ENCODE measurements at regions not wholly inside any gene's neighbourhood (a gene's known extent, or its start where the extent isn't known, plus 50 kb on each side); places are given as distances from the start of the nearest gene placed in this dataset.
A peak's percentile ranks its signal among the peaks of the same experiment; 100 is the strongest.
"Not testable (repeated sequence)": the region's sequence is repeated elsewhere in the genome, so short reads cannot be mapped to it uniquely, and the experiment has no call there.

DNA sequence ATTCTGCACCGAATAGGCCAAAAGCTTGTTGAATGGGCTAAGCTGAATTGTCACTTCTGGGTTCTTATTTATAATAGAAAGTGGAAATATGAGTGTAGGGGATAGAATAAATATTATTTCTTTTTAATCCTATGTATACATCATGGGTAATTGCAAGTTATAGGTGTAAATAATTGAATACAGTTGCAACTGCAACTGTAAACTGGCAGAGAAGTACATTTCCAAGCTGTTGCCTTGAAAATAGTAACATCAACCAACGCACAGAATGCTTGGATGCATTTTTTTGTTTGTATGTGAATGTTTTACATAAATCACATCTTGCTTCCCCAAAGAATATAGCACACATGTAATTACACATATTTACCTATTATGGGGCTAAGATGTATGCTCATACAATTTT is 234.1 kb downstream of the NNT start:
- Histone ChIP-seq H2AK5ac (ENCODE audit: low read length) (no peak overlapping the region), H3K18ac (ENCODE audit: low read length) (no peak overlapping the region), H3K4me2 (ENCODE audit: low read length) (no peak overlapping the region), H4K8ac (ENCODE audit: low read depth, low read length) (no peak overlapping the region), H3K4me3 (ENCODE audit: low read length) (no peak overlapping the region), H3K9ac (ENCODE audit: low read length) (no peak overlapping the region), H2BK120ac (ENCODE audit: low read depth, low read length) (no peak overlapping the region), H3K27me3 (ENCODE audit: insufficient read depth, low read length, poor library complexity) (no peaks in the 10 kb centered on the region), H3K79me2 (ENCODE audit: control insufficient read depth, insufficient read depth, low read length) (no peaks in the 10 kb centered on the region), H3K27ac (ENCODE audit: low read depth, low read length) (no peak overlapping the region), H3K36me3 (ENCODE audit: control insufficient read depth, insufficient read depth, low read length) (no peaks in the 10 kb centered on the region), H3K4ac (ENCODE audit: low read depth, low read length) (no peak overlapping the region), H3K56ac (ENCODE audit: low read length) (no peak overlapping the region), H2BK15ac (replicated peaks; ENCODE audit: low read depth) (no peak overlapping the region), H3K79me1 (ENCODE audit: low read length) (no peaks in the 10 kb centered on the region), H3K4me1 (ENCODE audit: control insufficient read depth, low read depth, low read length) (no peaks in the 10 kb centered on the region), H2BK5ac (ENCODE audit: low read length) (no peak overlapping the region), H4K5ac (ENCODE audit: low read length) (no peak overlapping the region), H3K23ac (ENCODE audit: low read length) (no peak overlapping the region)
- no CpG with 5 or more reads among the region's 2 CpGs for WGBS (ENCODE audit: extremely low coverage, insufficient coverage, low lambda C conversion rate)
- no peak for DNase-seq

DNA sequence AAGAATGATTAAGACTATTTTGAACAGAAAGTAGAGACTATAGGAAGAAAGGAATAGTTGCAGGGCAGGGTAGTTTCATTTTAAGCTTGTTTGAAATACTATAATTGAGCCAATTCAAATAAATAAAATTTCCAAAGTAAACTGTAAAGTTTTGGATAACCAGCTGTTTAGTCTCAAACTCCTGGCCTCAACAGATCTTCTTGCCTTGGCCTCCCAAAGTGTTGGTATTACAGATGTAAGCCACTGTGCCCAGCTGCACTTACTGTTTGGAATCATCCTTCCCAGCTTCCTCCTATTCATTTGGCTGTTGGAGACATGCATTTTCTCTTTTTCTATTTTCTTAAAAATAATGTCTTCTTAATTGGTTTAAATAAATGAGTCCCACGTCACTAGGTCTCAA is 231.0 kb downstream of the NNT start:
- no peak overlapping the region for H3K4me3 ChIP-seq (ENCODE audit: low read length)
- H4K8ac ChIP-seq (ENCODE audit: low read depth, low read length): no peak overlapping the region
- H3K9ac ChIP-seq (ENCODE audit: low read length): no peak overlapping the region
- no peak overlapping the region for H3K18ac ChIP-seq (ENCODE audit: low read length)
- H3K56ac ChIP-seq (ENCODE audit: low read length): no peak overlapping the region
- no peaks in the 10 kb centered on the region for H3K27me3 ChIP-seq (ENCODE audit: insufficient read depth, low read length, poor library complexity)
- no peak overlapping the region for H2BK15ac ChIP-seq (replicated peaks; ENCODE audit: low read depth)
- H3K79me1 ChIP-seq (ENCODE audit: low read length): no peaks in the 10 kb centered on the region
- no peak overlapping the region for H2BK5ac ChIP-seq (ENCODE audit: low read length)
- H3K27ac ChIP-seq (ENCODE audit: low read depth, low read length): no peak overlapping the region
- H3K36me3 ChIP-seq (ENCODE audit: control insufficient read depth, insufficient read depth, low read length): no peaks in the 10 kb centered on the region
- no CpG with 5 or more reads among the region's 1 CpG for WGBS (ENCODE audit: extremely low coverage, insufficient coverage, low lambda C conversion rate)
- no peaks in the 10 kb centered on the region for H3K4me1 ChIP-seq (ENCODE audit: control insufficient read depth, low read depth, low read length)
- H3K4me2 ChIP-seq (ENCODE audit: low read length): no peak overlapping the region
- no peak for DNase-seq
- H2AK5ac ChIP-seq (ENCODE audit: low read length): no peak overlapping the region
- H3K79me2 ChIP-seq (ENCODE audit: control insufficient read depth, insufficient read depth, low read length): no peaks in the 10 kb centered on the region
- H4K5ac ChIP-seq (ENCODE audit: low read length): no peak overlapping the region
- no peak overlapping the region for H2BK120ac ChIP-seq (ENCODE audit: low read depth, low read length)
- no peak overlapping the region for H3K4ac ChIP-seq (ENCODE audit: low read depth, low read length)
- H3K23ac ChIP-seq (ENCODE audit: low read length): no peak overlapping the region

DNA sequence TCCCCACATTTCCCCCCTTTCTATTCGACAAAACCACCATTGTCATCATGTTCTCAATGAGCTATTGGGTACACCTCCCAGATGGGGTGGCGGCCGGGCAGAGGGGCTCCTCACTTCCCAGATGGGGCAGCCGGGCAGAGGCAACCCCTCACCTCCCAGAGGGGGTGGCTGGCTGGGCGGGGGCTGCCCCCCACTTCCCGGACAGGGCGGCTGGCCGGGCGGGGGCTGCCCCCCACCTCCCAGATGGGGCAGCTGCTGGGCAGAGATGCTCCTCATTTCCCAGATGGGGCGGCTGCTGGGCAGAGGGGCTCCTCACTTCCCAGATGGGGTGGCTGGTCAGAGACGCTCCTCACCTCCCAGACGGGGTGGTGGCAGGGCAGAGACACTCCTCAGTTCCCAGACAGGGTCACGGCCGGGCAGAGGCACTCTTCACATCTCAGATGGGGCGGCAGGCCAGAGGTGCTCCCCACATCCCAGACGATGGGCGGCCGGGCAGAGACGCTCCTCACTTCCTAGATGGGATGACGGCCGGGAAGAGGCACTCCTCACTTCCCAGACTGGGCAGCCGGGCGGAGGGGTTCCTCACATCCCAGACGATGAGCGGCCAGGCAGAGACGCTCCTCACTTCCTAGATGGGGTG is 221.5 kb downstream of the NNT start:
- DNase-seq; H3K79me1 ChIP-seq (ENCODE audit: low read length); H4K5ac ChIP-seq (ENCODE audit: low read length); H3K56ac ChIP-seq (ENCODE audit: low read length); H3K23ac ChIP-seq (ENCODE audit: low read length); H2AK5ac ChIP-seq (ENCODE audit: low read length); H3K79me2 ChIP-seq (ENCODE audit: control insufficient read depth, insufficient read depth, low read length); H3K4me1 ChIP-seq (ENCODE audit: control insufficient read depth, low read depth, low read length); H3K36me3 ChIP-seq (ENCODE audit: control insufficient read depth, insufficient read depth, low read length); H3K4ac ChIP-seq (ENCODE audit: low read depth, low read length); H3K27ac ChIP-seq (ENCODE audit: low read depth, low read length); H2BK120ac ChIP-seq (ENCODE audit: low read depth, low read length); H3K27me3 ChIP-seq (ENCODE audit: insufficient read depth, low read length, poor library complexity); H3K4me3 ChIP-seq (ENCODE audit: low read length); H3K4me2 ChIP-seq (ENCODE audit: low read length); H2BK15ac ChIP-seq (replicated peaks; ENCODE audit: low read depth); H2BK5ac ChIP-seq (ENCODE audit: low read length); H4K8ac ChIP-seq (ENCODE audit: low read depth, low read length); H3K18ac ChIP-seq (ENCODE audit: low read length); H3K9ac ChIP-seq (ENCODE audit: low read length): not testable (repeated sequence)
- no CpG with 5 or more reads among the region's 26 CpGs for WGBS (ENCODE audit: extremely low coverage, insufficient coverage, low lambda C conversion rate)

DNA sequence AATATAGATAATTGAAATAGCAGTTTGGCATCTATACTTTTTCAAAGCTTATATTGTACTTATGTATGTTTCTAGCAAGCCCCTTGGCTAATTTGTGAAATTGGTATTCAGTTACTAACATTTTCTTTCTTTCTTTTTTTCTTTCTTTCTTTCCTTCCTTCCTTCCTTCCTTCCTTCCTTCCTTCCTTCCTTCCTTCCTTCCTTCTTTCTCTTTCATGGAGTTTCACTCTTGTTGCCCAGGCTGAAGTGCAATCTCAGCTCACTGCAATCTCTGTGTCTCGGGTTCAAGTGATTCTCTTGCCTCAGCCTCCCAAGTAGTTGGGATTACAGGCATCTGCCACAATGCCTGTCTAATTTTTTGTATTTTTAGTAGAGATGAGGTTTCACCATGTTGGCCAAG is 215.4 kb downstream of the NNT start:
- not testable (repeated sequence) for H3K4me1 ChIP-seq (ENCODE audit: control insufficient read depth, low read depth, low read length); H3K4ac ChIP-seq (ENCODE audit: low read depth, low read length); H3K27me3 ChIP-seq (ENCODE audit: insufficient read depth, low read length, poor library complexity)

DNA sequence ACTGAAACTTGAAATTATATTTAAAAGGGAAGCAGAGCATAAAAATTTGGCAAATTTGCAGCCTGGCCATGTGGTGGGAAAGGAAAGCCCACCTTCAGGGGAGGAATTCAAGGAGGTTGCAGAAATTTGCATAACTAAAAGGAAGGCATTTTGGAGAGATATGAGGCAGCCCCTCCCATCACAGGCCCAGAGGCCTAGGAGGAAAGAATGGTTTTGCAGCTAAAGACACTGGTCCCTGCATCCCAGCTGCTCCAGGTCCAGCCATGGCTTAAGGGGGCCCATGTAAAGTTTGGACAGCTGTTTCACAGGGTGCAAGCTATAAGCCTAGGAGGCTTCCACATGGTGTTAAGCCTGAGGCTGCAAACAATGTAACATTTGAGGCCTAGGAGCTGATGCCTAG is 212.5 kb downstream of the NNT start:
- peak overlapping the region; percentile 16 for H3K4me3 ChIP-seq (ENCODE audit: low read length)
- peak; percentile 28 for DNase-seq
- H3K4me1 ChIP-seq (ENCODE audit: control insufficient read depth, low read depth, low read length): no peaks in the 10 kb centered on the region
- no peak overlapping the region for H3K23ac ChIP-seq (ENCODE audit: low read length)
- H4K5ac ChIP-seq (ENCODE audit: low read length): no peak overlapping the region
- H3K18ac ChIP-seq (ENCODE audit: low read length): no peak overlapping the region
- H2BK120ac ChIP-seq (ENCODE audit: low read depth, low read length): no peak overlapping the region
- no peaks in the 10 kb centered on the region for H3K79me1 ChIP-seq (ENCODE audit: low read length)
- no peaks in the 10 kb centered on the region for H3K36me3 ChIP-seq (ENCODE audit: control insufficient read depth, insufficient read depth, low read length)
- H2AK5ac ChIP-seq (ENCODE audit: low read length): no peak overlapping the region
- no peak overlapping the region for H3K27ac ChIP-seq (ENCODE audit: low read depth, low read length)
- no peak overlapping the region for H3K9ac ChIP-seq (ENCODE audit: low read length)
- no peaks in the 10 kb centered on the region for H3K27me3 ChIP-seq (ENCODE audit: insufficient read depth, low read length, poor library complexity)
- H2BK5ac ChIP-seq (ENCODE audit: low read length): no peak overlapping the region
- H3K56ac ChIP-seq (ENCODE audit: low read length): no peak overlapping the region
- no peak overlapping the region for H3K4me2 ChIP-seq (ENCODE audit: low read length)
- no peak overlapping the region for H3K4ac ChIP-seq (ENCODE audit: low read depth, low read length)
- H3K79me2 ChIP-seq (ENCODE audit: control insufficient read depth, insufficient read depth, low read length): no peaks in the 10 kb centered on the region
- H4K8ac ChIP-seq (ENCODE audit: low read depth, low read length): no peak overlapping the region
- no peak overlapping the region for H2BK15ac ChIP-seq (replicated peaks; ENCODE audit: low read depth)

More for the DNA sequence above, 215.4 kb downstream of the NNT start:
- H3K18ac ChIP-seq (ENCODE audit: low read length); H2BK15ac ChIP-seq (replicated peaks; ENCODE audit: low read depth); H3K79me2 ChIP-seq (ENCODE audit: control insufficient read depth, insufficient read depth, low read length); DNase-seq; H3K23ac ChIP-seq (ENCODE audit: low read length); H3K4me3 ChIP-seq (ENCODE audit: low read length); H3K4me2 ChIP-seq (ENCODE audit: low read length); H3K56ac ChIP-seq (ENCODE audit: low read length); H2BK5ac ChIP-seq (ENCODE audit: low read length); H3K27ac ChIP-seq (ENCODE audit: low read depth, low read length); H4K5ac ChIP-seq (ENCODE audit: low read length); H3K36me3 ChIP-seq (ENCODE audit: control insufficient read depth, insufficient read depth, low read length); H4K8ac ChIP-seq (ENCODE audit: low read depth, low read length); H2AK5ac ChIP-seq (ENCODE audit: low read length); H2BK120ac ChIP-seq (ENCODE audit: low read depth, low read length); H3K79me1 ChIP-seq (ENCODE audit: low read length); H3K9ac ChIP-seq (ENCODE audit: low read length): not testable (repeated sequence)
- WGBS (ENCODE audit: extremely low coverage, insufficient coverage, low lambda C conversion rate): no CpG with 5 or more reads among the region's 1 CpG

DNA sequence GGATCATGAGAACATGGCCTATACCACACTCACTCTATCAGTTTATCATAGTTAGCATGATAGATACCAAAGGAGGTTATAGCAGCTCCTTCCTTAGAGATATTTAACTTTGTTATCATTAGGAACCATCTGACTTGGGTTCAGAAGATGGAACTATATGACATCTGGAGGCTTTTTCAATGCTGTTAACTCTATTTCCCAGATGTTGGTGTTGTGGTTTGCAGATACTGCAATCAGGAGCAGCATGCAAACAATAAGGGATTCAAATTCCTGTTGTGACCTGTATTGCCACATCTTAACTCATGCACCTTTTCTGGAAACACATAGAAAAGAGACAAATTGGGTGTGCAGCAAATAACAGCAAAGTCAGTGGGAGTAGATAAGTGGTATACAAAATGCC is 201.7 kb downstream of the NNT start:
- Histone ChIP-seq H3K4me1 (ENCODE audit: control insufficient read depth, low read depth, low read length) (no peaks in the 10 kb centered on the region), H3K4me2 (ENCODE audit: low read length) (no peak overlapping the region), H3K23ac (ENCODE audit: low read length) (no peak overlapping the region), H3K56ac (ENCODE audit: low read length) (no peak overlapping the region), H3K27me3 (ENCODE audit: insufficient read depth, low read length, poor library complexity) (no peaks in the 10 kb centered on the region), H3K4me3 (ENCODE audit: low read length) (no peak overlapping the region), H3K18ac (ENCODE audit: low read length) (no peak overlapping the region), H2BK5ac (ENCODE audit: low read length) (no peak overlapping the region), H2BK120ac (ENCODE audit: low read depth, low read length) (no peak overlapping the region), H3K27ac (ENCODE audit: low read depth, low read length) (no peak overlapping the region), H2BK15ac (replicated peaks; ENCODE audit: low read depth) (no peak overlapping the region), H2AK5ac (ENCODE audit: low read length) (no peak overlapping the region), H4K5ac (ENCODE audit: low read length) (no peak overlapping the region), H4K8ac (ENCODE audit: low read depth, low read length) (no peak overlapping the region), H3K36me3 (ENCODE audit: control insufficient read depth, insufficient read depth, low read length) (no peaks in the 10 kb centered on the region), H3K4ac (ENCODE audit: low read depth, low read length) (no peak overlapping the region), H3K79me1 (ENCODE audit: low read length) (no peaks in the 10 kb centered on the region), H3K9ac (ENCODE audit: low read length) (no peak overlapping the region), H3K79me2 (ENCODE audit: control insufficient read depth, insufficient read depth, low read length) (no peaks in the 10 kb centered on the region)
- DNase-seq: no peak

Measured in mesendoderm (in vitro differentiated cells).